ENCODE measurements at regions not wholly inside any gene's neighbourhood (a gene's known extent, or its start where the extent isn't known, plus 50 kb on each side); places are given as distances from the start of the nearest gene placed in this dataset.

GRCh38 chr1:209367061-209367772, 216.3 kb upstream of the CAMK1G start:
- DNase-seq = no peak

GRCh38 chr1:209368864-209369598, 214.5 kb upstream of the CAMK1G start:
- DNase-seq = peak; percentile 82

- no peak for DNase-seq
Observed at GRCh38 chr1:209370241-209370995, 213.1 kb upstream of the CAMK1G start.

- DNase-seq = no peak
Observed at GRCh38 chr1:209375097-209375496, 208.4 kb upstream of the CAMK1G start.

GRCh38 chr1:209375671-209376365, 207.7 kb upstream of the CAMK1G start:
- no peak for DNase-seq

- no peak for DNase-seq
Observed at GRCh38 chr1:209376774-209377173, 206.7 kb upstream of the CAMK1G start.

GRCh38 chr1:209377995-209378394, 205.5 kb upstream of the CAMK1G start:
- no peak for DNase-seq

GRCh38 chr1:209379280-209379679, 204.2 kb upstream of the CAMK1G start:
- DNase-seq = no peak

GRCh38 chr1:209380420-209380819, 203.1 kb upstream of the CAMK1G start:
- no peak for DNase-seq

GRCh38 chr1:209382231-209383100, 201.0 kb upstream of the CAMK1G start:
- no peak for DNase-seq

- no peak for DNase-seq
Observed at GRCh38 chr1:209383422-209383821, 200.1 kb upstream of the CAMK1G start.

- no peak for DNase-seq
Observed at GRCh38 chr1:209383907-209384709, 199.4 kb upstream of the CAMK1G start.

GRCh38 chr1:209384710-209385550, 198.6 kb upstream of the CAMK1G start:
- no peak for DNase-seq

- no peak for DNase-seq
Observed at GRCh38 chr1:209386156-209386555, 197.4 kb upstream of the CAMK1G start.

- no peak for DNase-seq
Observed at GRCh38 chr1:209387271-209387968, 196.1 kb upstream of the CAMK1G start.

- no peak for DNase-seq
Observed at GRCh38 chr1:209387969-209388329, 195.6 kb upstream of the CAMK1G start.

GRCh38 chr1:209388358-209388757, 195.2 kb upstream of the CAMK1G start:
- DNase-seq = no peak

GRCh38 chr1:209389258-209389657, 194.3 kb upstream of the CAMK1G start:
- no peak for DNase-seq

GRCh38 chr1:209389975-209390374, 193.5 kb upstream of the CAMK1G start:
- no peak for DNase-seq

GRCh38 chr1:209390764-209391163, 192.8 kb upstream of the CAMK1G start:
- no peak for DNase-seq
